CD4-positive, alpha-beta memory T cell (primary cell): ENCODE measurements at regions not wholly inside any gene's neighbourhood (a gene's known extent, or its start where the extent isn't known, plus 50 kb on each side); places are given as distances from the start of the nearest gene placed in this dataset.
"Not testable (repeated sequence)": the region's sequence is repeated elsewhere in the genome, so short reads cannot be mapped to it uniquely, and the experiment has no call there.

ENCODE experiments used
- CTCF ChIA-PET: fragments of 350-600 bp; sonication (Branson Sonifier 250); formaldehyde crosslinking; loops from one replicate; lab custom pipeline; 2021; ENCODE audit warnings: inconsistent platforms; ENCODE audit not compliant: partially characterized antibody; lab: Charles Lee
- POLR2A ChIA-PET: fragments of 350-600 bp; sonication (Branson Sonifier 250); formaldehyde crosslinking; loops from one replicate; lab custom pipeline; 2021; ENCODE audit not compliant: partially characterized antibody; lab: Charles Lee
- DNase-seq, 5 donors: peaks; one replicate each; pipeline versions ENCODE4 v3.0.0 to v3.0.0-alpha.2; 2020 to 2022; ENCODE audit warnings: mixed read lengths in 1 of 5
- H3K27ac ChIP-seq: one replicate; pipeline ENCODE4 v1.7.0; 2013; ENCODE audit warnings: low read depth, low read length
- H3K27me3 ChIP-seq: 2 replicates; pipeline ENCODE4 v1.7.0; 2013; ENCODE audit warnings: mild to moderate bottlenecking, low read length, moderate library complexity; ENCODE audit not compliant: insufficient read depth
- H3K36me3 ChIP-seq: 2 replicates; pipeline ENCODE4 v1.7.0; 2013; ENCODE audit warnings: mild to moderate bottlenecking, low read length, moderate library complexity; ENCODE audit not compliant: insufficient read depth
- H3K4me1 ChIP-seq: 2 replicates; pipeline ENCODE4 v1.7.0; 2013; ENCODE audit warnings: mild to moderate bottlenecking, low read length, moderate library complexity; ENCODE audit not compliant: insufficient read depth
- H3K4me3 ChIP-seq, 2 donors: one replicate each; pipeline ENCODE4 v1.7.0; 2013; ENCODE audit warnings: low read length in 2 of 2, mild to moderate bottlenecking in 1 of 2
- H3K9me3 ChIP-seq, 2 donors: one replicate each; pipeline ENCODE4 v1.7.0; 2013; ENCODE audit warnings: low read length in 2 of 2, control low read depth in 1 of 2; ENCODE audit not compliant: control insufficient read depth in 1 of 2
- H3K27ac Mint-ChIP-seq, 7 donors: one replicate each; pipeline ENCODE4 v1.8.0; 2020 to 2021; ENCODE audit warnings: mixed read lengths in 7 of 7, mild to moderate bottlenecking in 6 of 7, inconsistent platforms in 3 of 7, moderate library complexity in 3 of 7
- H3K27me3 Mint-ChIP-seq, 2 donors: one replicate each; pipeline ENCODE4 v1.8.0; 2020 to 2021; ENCODE audit warnings: mixed read lengths in 2 of 2
- H3K36me3 Mint-ChIP-seq, 2 donors: one replicate each; pipeline ENCODE4 v1.8.0; 2020 to 2021; ENCODE audit warnings: mixed read lengths in 2 of 2, inconsistent platforms in 1 of 2, mild to moderate bottlenecking in 1 of 2
- H3K4me1 Mint-ChIP-seq, 4 donors: one replicate each; pipeline ENCODE4 v1.8.0; 2020 to 2021; ENCODE audit warnings: mixed read lengths in 4 of 4, mild to moderate bottlenecking in 1 of 4
- H3K4me3 Mint-ChIP-seq, 8 donors: one replicate each; pipeline ENCODE4 v1.8.0; 2020 to 2021; ENCODE audit warnings: mixed read lengths in 8 of 8, mild to moderate bottlenecking in 7 of 8, moderate library complexity in 6 of 8, inconsistent platforms in 3 of 8
- H3K9me3 Mint-ChIP-seq, 8 donors: one replicate each; pipeline ENCODE4 v1.8.0; 2020 to 2021; ENCODE audit warnings: mixed read lengths in 8 of 8, mild to moderate bottlenecking in 5 of 8, inconsistent platforms in 3 of 8, moderate library complexity in 1 of 8
- intact Hi-C: fragments of 100-400 bp; cut with micrococcal nuclease; formaldehyde crosslinking; loops from one replicate; pipeline ENCODE4 v1.15.1; 2023

GRCh38 chr21:13876999-13877398, 267.4 kb downstream of the POTED start:
- H3K27me3 Mint-ChIP-seq, H3K27ac Mint-ChIP-seq, H3K27ac ChIP-seq, POLR2A ChIA-PET, intact Hi-C loops, H3K4me3 ChIP-seq, CTCF ChIA-PET, H3K4me3 Mint-ChIP-seq, H3K9me3 Mint-ChIP-seq, H3K9me3 ChIP-seq, H3K36me3 Mint-ChIP-seq, H3K27me3 ChIP-seq, H3K36me3 ChIP-seq, DNase-seq, H3K4me1 ChIP-seq, H3K4me1 Mint-ChIP-seq: not testable (repeated sequence)

- H3K4me1 ChIP-seq, H3K9me3 ChIP-seq, H3K4me1 Mint-ChIP-seq, POLR2A ChIA-PET, DNase-seq, intact Hi-C loops, H3K9me3 Mint-ChIP-seq, H3K36me3 Mint-ChIP-seq, H3K36me3 ChIP-seq, H3K4me3 ChIP-seq, H3K27ac Mint-ChIP-seq, H3K4me3 Mint-ChIP-seq, CTCF ChIA-PET, H3K27ac ChIP-seq, H3K27me3 Mint-ChIP-seq, H3K27me3 ChIP-seq: not testable (repeated sequence)
These were observed 264.4 kb downstream of the POTED start for GRCh38 chr21:13874001-13874400.

- Histone ChIP-seq H3K4me1 (no peaks in the 10 kb centered on the region), H3K4me3 (no peak overlapping the region), H3K27ac (no peak overlapping the region), H3K36me3 (no peaks in the 10 kb centered on the region), H3K27me3 (no peaks in the 10 kb centered on the region), H3K9me3 (no peaks in the 10 kb centered on the region)
- intact Hi-C loops: no loop called here
- H3K4me1 Mint-ChIP-seq: no peaks in the 10 kb centered on the region
- ChIA-PET CTCF (no interaction called here), POLR2A (no interaction called here)
- H3K27me3 Mint-ChIP-seq: no peaks in the 10 kb centered on the region
- DNase-seq: no peak
- peaks cover 0 to 3% (median 0%) of the 10 kb centered on the region in 8 donors for H3K9me3 Mint-ChIP-seq
- H3K27ac Mint-ChIP-seq: no peak overlapping the region
- H3K36me3 Mint-ChIP-seq: no peaks in the 10 kb centered on the region
- H3K4me3 Mint-ChIP-seq: no peak overlapping the region
These were observed 245.1 kb downstream of the POTED start for GRCh38 chr21:13854638-13855037.

- H3K4me3 ChIP-seq, H3K36me3 Mint-ChIP-seq, H3K9me3 Mint-ChIP-seq, H3K9me3 ChIP-seq, H3K27ac Mint-ChIP-seq, H3K27ac ChIP-seq, CTCF ChIA-PET, DNase-seq, POLR2A ChIA-PET, H3K4me3 Mint-ChIP-seq, H3K4me1 ChIP-seq, H3K36me3 ChIP-seq, intact Hi-C loops, H3K4me1 Mint-ChIP-seq, H3K27me3 ChIP-seq, H3K27me3 Mint-ChIP-seq: not testable (repeated sequence)
These were observed 241.2 kb downstream of the POTED start for GRCh38 chr21:13850808-13851207.

- H3K27me3 Mint-ChIP-seq, H3K4me3 Mint-ChIP-seq, H3K9me3 Mint-ChIP-seq, H3K27ac ChIP-seq, H3K4me3 ChIP-seq, H3K4me1 ChIP-seq, POLR2A ChIA-PET, H3K36me3 ChIP-seq, DNase-seq, CTCF ChIA-PET, H3K27me3 ChIP-seq, intact Hi-C loops, H3K27ac Mint-ChIP-seq, H3K9me3 ChIP-seq, H3K36me3 Mint-ChIP-seq, H3K4me1 Mint-ChIP-seq: not testable (repeated sequence)
These were observed 239.9 kb downstream of the POTED start for GRCh38 chr21:13849489-13849888.

- H3K4me3 Mint-ChIP-seq, H3K9me3 ChIP-seq, H3K27ac Mint-ChIP-seq, H3K4me1 Mint-ChIP-seq, H3K9me3 Mint-ChIP-seq, H3K36me3 Mint-ChIP-seq, H3K36me3 ChIP-seq, H3K4me3 ChIP-seq, intact Hi-C loops, H3K27me3 ChIP-seq, DNase-seq, CTCF ChIA-PET, H3K27me3 Mint-ChIP-seq, H3K4me1 ChIP-seq, H3K27ac ChIP-seq, POLR2A ChIA-PET: not testable (repeated sequence)
These were observed 237.1 kb downstream of the POTED start for GRCh38 chr21:13846718-13847117.

GRCh38 chr21:13844574-13844973, 235.0 kb downstream of the POTED start:
- H3K27ac Mint-ChIP-seq, H3K27me3 ChIP-seq, POLR2A ChIA-PET, H3K4me1 ChIP-seq, H3K36me3 ChIP-seq, H3K36me3 Mint-ChIP-seq, CTCF ChIA-PET, H3K27ac ChIP-seq, intact Hi-C loops, H3K9me3 ChIP-seq, H3K4me3 ChIP-seq, H3K4me1 Mint-ChIP-seq, DNase-seq, H3K9me3 Mint-ChIP-seq, H3K4me3 Mint-ChIP-seq, H3K27me3 Mint-ChIP-seq: not testable (repeated sequence)

GRCh38 chr21:13843081-13843480, 233.5 kb downstream of the POTED start:
- H3K36me3 Mint-ChIP-seq, DNase-seq, H3K27ac ChIP-seq, H3K36me3 ChIP-seq, H3K9me3 ChIP-seq, H3K4me3 ChIP-seq, CTCF ChIA-PET, H3K4me1 ChIP-seq, POLR2A ChIA-PET, H3K27ac Mint-ChIP-seq, H3K4me1 Mint-ChIP-seq, H3K27me3 ChIP-seq, intact Hi-C loops, H3K27me3 Mint-ChIP-seq, H3K4me3 Mint-ChIP-seq: not testable (repeated sequence)
- peaks cover 0 to 11% (median 2%) of the 10 kb centered on the region in 8 donors for H3K9me3 Mint-ChIP-seq
